ENCODE measurements at regions not wholly inside any gene's neighbourhood (a gene's known extent, or its start where the extent isn't known, plus 50 kb on each side); places are given as distances from the start of the nearest gene placed in this dataset.

DNA sequence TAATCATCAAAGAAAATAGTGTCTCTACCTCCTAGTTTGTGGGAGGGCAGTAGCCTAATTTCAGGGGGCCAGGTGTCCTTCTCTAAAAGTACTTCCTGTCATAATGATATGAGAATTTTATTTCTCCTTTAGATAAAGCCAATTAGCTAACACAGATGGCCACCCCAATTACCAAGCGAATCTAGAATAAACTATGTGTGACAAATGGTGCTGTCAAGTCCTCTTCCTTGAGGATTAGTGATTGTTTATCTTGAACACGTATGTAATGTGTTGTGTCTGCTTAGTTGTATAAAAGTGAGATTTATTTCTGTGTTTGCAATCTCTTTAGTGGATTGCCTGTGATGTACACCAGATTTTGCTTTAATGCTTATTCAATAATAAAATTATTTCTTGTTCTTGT lies 1120.0 kb downstream of the SORCS1 start:
- H3K4me3 ChIP-seq (ENCODE audit: control insufficient read depth in 2 of 3, extremely low read depth in 1 of 3, insufficient read depth in 2 of 3, low read depth in 1 of 3, low read length in 3 of 3) = no peak overlapping the region
- FAIRE-seq (no peak), DNase-seq (ENCODE audit: low read depth, low spot score) (no peak)
- no peaks in the 10 kb centered on the region for H3K4me1 ChIP-seq (ENCODE audit: control insufficient read depth, extremely low read depth, insufficient read depth, low read length)
- H3K27ac ChIP-seq (ENCODE audit: control insufficient read depth, insufficient read depth, low read length) = no peak overlapping the region
- H3K9ac ChIP-seq (ENCODE audit: control insufficient read depth, extremely low read depth, insufficient read depth, low read length) = no peak overlapping the region
- H3K9me1 ChIP-seq (ENCODE audit: control insufficient read depth, extremely low read depth, insufficient read depth, low read length) = no peaks in the 10 kb centered on the region
- H2AFZ ChIP-seq (ENCODE audit: control insufficient read depth, low read length) = no peak overlapping the region
- H3K36me3 ChIP-seq (ENCODE audit: control insufficient read depth in 2 of 2, extremely low read depth in 1 of 2, insufficient read depth in 2 of 2, low read length in 2 of 2) = no peaks in the 10 kb centered on the region
- TF ChIP-seq, protein P1, sequence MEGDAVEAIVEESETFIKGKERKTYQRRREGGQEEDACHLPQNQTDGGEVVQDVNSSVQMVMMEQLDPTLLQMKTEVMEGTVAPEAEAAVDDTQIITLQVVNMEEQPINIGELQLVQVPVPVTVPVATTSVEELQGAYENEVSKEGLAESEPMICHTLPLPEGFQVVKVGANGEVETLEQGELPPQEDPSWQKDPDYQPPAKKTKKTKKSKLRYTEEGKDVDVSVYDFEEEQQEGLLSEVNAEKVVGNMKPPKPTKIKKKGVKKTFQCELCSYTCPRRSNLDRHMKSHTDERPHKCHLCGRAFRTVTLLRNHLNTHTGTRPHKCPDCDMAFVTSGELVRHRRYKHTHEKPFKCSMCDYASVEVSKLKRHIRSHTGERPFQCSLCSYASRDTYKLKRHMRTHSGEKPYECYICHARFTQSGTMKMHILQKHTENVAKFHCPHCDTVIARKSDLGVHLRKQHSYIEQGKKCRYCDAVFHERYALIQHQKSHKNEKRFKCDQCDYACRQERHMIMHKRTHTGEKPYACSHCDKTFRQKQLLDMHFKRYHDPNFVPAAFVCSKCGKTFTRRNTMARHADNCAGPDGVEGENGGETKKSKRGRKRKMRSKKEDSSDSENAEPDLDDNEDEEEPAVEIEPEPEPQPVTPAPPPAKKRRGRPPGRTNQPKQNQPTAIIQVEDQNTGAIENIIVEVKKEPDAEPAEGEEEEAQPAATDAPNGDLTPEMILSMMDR (optimal IDR thresholded peaks at IDR 0.05 in 1 of 3, IDR thresholded peaks at IDR 0.05 in 1 of 3, conservative IDR thresholded peaks at IDR 0.05 in 1 of 3; ENCODE audit: extremely low read depth in 1 of 3, insufficient read depth in 2 of 3, low read length in 3 of 3) = no peak
- no peak for TF ChIP-seq EZH2 (IDR thresholded peaks at IDR 0.05; ENCODE audit: low read length)
- no peak overlapping the region for H3K4me2 ChIP-seq (ENCODE audit: control insufficient read depth, extremely low read depth, insufficient read depth, low read depth, low read length)
- H3K27me3 ChIP-seq (ENCODE audit: control insufficient read depth, extremely low read depth, insufficient read depth, low read length) = no peaks in the 10 kb centered on the region
- no peaks in the 10 kb centered on the region for H3K79me2 ChIP-seq (ENCODE audit: control insufficient read depth, insufficient read depth, low read length)
- dilution Hi-C loops (cut with MboI; ENCODE audit: extremely low pct_ligation_motif_present, low sequenced_read_pairs) = no loop called here
- H3K9me3 ChIP-seq (ENCODE audit: control insufficient read depth, low read depth, low read length) = no peaks in the 10 kb centered on the region
- no peaks in the 10 kb centered on the region for H4K20me1 ChIP-seq (ENCODE audit: control insufficient read depth, extremely low read depth, insufficient read depth, low read length)

DNA sequence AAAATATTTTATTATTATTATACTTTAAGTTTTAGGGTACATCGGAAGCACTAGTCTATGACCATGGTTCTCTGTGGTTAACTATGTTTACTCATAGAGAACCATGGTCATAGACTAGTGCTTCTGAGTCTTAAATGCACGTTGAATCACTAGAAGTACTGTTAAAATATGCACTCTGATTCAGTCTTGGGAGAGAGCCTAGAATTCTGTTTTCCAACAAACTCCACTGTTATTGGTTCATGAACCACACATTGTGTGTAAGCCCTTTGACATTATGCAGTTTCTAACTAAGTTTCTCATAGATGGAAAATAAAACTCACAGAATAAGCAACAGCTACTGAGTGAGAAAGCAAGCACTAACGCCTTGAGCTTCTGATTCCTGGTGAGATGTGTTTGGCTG lies 1120.6 kb downstream of the SORCS1 start:
- H3K9me1 ChIP-seq (ENCODE audit: control insufficient read depth, extremely low read depth, insufficient read depth, low read length) = no peaks in the 10 kb centered on the region
- no peaks in the 10 kb centered on the region for H3K36me3 ChIP-seq (ENCODE audit: control insufficient read depth in 2 of 2, extremely low read depth in 1 of 2, insufficient read depth in 2 of 2, low read length in 2 of 2)
- H3K27me3 ChIP-seq (ENCODE audit: control insufficient read depth, extremely low read depth, insufficient read depth, low read length) = no peaks in the 10 kb centered on the region
- H2AFZ ChIP-seq (ENCODE audit: control insufficient read depth, low read length) = no peak overlapping the region
- H3K79me2 ChIP-seq (ENCODE audit: control insufficient read depth, insufficient read depth, low read length) = no peaks in the 10 kb centered on the region
- no peak for TF ChIP-seq EZH2 (IDR thresholded peaks at IDR 0.05; ENCODE audit: low read length)
- TF ChIP-seq, protein P1 (optimal IDR thresholded peaks at IDR 0.05 in 1 of 3, IDR thresholded peaks at IDR 0.05 in 1 of 3, conservative IDR thresholded peaks at IDR 0.05 in 1 of 3; ENCODE audit: extremely low read depth in 1 of 3, insufficient read depth in 2 of 3, low read length in 3 of 3) = no peak
- no peaks in the 10 kb centered on the region for H3K4me1 ChIP-seq (ENCODE audit: control insufficient read depth, extremely low read depth, insufficient read depth, low read length)
- H3K27ac ChIP-seq (ENCODE audit: control insufficient read depth, insufficient read depth, low read length) = no peak overlapping the region
- no peak for DNase-seq (ENCODE audit: low read depth, low spot score)
- no peak for FAIRE-seq
- H3K9me3 ChIP-seq (ENCODE audit: control insufficient read depth, low read depth, low read length) = no peaks in the 10 kb centered on the region
- no peak overlapping the region for H3K4me3 ChIP-seq (ENCODE audit: control insufficient read depth in 2 of 3, extremely low read depth in 1 of 3, insufficient read depth in 2 of 3, low read depth in 1 of 3, low read length in 3 of 3)
- no peaks in the 10 kb centered on the region for H4K20me1 ChIP-seq (ENCODE audit: control insufficient read depth, extremely low read depth, insufficient read depth, low read length)
- H3K9ac ChIP-seq (ENCODE audit: control insufficient read depth, extremely low read depth, insufficient read depth, low read length) = no peak overlapping the region
- dilution Hi-C loops (cut with MboI; ENCODE audit: extremely low pct_ligation_motif_present, low sequenced_read_pairs) = no loop called here
- H3K4me2 ChIP-seq (ENCODE audit: control insufficient read depth, extremely low read depth, insufficient read depth, low read depth, low read length) = no peak overlapping the region

Data from keratinocyte (primary cell).